ENCODE measurements at regions not wholly inside any gene's neighbourhood (a gene's known extent, or its start where the extent isn't known, plus 50 kb on each side); places are given as distances from the start of the nearest gene placed in this dataset.

- DNase-seq = no peak
Measured at GRCh38 chr1:168381850-168382249, 101.2 kb downstream of the TBX19 start.

- DNase-seq = no peak
Measured at GRCh38 chr1:168380945-168381344, 100.3 kb downstream of the TBX19 start.

- no peak for DNase-seq
Measured at GRCh38 chr1:168379104-168379860, 98.6 kb downstream of the TBX19 start.

- no peak for DNase-seq
Measured at GRCh38 chr1:168375566-168376300, 95.1 kb downstream of the TBX19 start.

- DNase-seq = no peak
Measured at GRCh38 chr1:168374566-168374965, 93.9 kb downstream of the TBX19 start.

GRCh38 chr1:168373869-168374268, 93.2 kb downstream of the TBX19 start:
- no peak for DNase-seq

GRCh38 chr1:168372861-168373371, 92.2 kb downstream of the TBX19 start:
- DNase-seq = no peak

- DNase-seq = no peak
Measured at GRCh38 chr1:168372307-168372706, 91.6 kb downstream of the TBX19 start.

GRCh38 chr1:168371477-168371876, 90.8 kb downstream of the TBX19 start:
- DNase-seq = no peak

- no peak for DNase-seq
Measured at GRCh38 chr1:168370586-168370985, 89.9 kb downstream of the TBX19 start.

GRCh38 chr1:168369655-168370054, 89.0 kb downstream of the TBX19 start:
- DNase-seq = no peak

GRCh38 chr1:168368131-168368530, 87.5 kb downstream of the TBX19 start:
- no peak for DNase-seq

- no peak for DNase-seq
Measured at GRCh38 chr1:168365719-168366479, 85.2 kb downstream of the TBX19 start.

Measured in NK-92 treated with Interleukin-12 subunit alpha and Interleukin-12 subunit beta, amount 100 ng/mL, for 24 hours (cell line).